GM12873 (cell line): ENCODE measurements at regions not wholly inside any gene's neighbourhood (a gene's known extent, or its start where the extent isn't known, plus 50 kb on each side); places are given as distances from the start of the nearest gene placed in this dataset.

Source experiments
- TF ChIP-seq, protein P1 (sequence below): IDR thresholded peaks from 2 replicates; pipeline ENCODE4 v1.5.1; 2012; ENCODE audit warnings: low read depth, mild to moderate bottlenecking, moderate library complexity, low read length, control low read depth; ENCODE audit not compliant: insufficient read depth; ENCODE audit errors: missing control alignments

DNA sequence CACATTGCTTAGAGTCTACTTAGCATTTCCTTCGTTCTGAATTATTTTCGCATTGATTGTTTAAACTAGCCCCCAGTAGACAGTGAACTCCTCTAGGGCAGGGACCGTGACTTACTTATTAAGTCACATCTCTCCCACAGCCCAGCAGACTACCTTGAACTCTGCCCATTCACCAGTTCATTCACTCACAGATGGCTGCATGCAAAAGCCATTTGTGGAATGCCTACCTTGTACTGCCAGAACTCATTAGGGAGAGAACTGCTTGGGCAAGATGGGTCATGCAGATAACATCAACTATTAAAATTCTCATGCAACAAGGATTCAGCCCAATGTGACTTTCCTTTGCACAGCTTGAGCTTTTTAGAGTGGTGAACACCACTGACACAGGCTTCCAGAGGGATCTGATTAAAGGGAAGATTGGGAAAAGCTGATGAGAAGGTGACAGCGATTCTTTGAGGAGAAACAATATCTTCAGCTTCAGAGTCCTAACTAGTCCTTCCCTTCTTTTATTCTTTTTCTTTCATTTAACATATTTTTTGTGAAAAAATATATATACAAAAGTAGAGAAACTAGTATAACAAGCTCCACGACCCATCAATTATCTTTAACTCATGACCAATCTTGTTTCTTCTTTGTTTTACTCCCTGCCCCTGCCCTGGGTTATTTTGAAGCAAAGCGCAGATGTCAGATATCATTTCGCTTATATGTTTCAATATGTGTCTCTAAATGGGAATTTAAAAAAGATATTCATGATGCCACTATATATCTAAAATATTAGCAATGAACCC is 273.9 kb downstream of the CDC5L start:
- TF ChIP-seq, protein P1, sequence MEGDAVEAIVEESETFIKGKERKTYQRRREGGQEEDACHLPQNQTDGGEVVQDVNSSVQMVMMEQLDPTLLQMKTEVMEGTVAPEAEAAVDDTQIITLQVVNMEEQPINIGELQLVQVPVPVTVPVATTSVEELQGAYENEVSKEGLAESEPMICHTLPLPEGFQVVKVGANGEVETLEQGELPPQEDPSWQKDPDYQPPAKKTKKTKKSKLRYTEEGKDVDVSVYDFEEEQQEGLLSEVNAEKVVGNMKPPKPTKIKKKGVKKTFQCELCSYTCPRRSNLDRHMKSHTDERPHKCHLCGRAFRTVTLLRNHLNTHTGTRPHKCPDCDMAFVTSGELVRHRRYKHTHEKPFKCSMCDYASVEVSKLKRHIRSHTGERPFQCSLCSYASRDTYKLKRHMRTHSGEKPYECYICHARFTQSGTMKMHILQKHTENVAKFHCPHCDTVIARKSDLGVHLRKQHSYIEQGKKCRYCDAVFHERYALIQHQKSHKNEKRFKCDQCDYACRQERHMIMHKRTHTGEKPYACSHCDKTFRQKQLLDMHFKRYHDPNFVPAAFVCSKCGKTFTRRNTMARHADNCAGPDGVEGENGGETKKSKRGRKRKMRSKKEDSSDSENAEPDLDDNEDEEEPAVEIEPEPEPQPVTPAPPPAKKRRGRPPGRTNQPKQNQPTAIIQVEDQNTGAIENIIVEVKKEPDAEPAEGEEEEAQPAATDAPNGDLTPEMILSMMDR, result no peak

DNA sequence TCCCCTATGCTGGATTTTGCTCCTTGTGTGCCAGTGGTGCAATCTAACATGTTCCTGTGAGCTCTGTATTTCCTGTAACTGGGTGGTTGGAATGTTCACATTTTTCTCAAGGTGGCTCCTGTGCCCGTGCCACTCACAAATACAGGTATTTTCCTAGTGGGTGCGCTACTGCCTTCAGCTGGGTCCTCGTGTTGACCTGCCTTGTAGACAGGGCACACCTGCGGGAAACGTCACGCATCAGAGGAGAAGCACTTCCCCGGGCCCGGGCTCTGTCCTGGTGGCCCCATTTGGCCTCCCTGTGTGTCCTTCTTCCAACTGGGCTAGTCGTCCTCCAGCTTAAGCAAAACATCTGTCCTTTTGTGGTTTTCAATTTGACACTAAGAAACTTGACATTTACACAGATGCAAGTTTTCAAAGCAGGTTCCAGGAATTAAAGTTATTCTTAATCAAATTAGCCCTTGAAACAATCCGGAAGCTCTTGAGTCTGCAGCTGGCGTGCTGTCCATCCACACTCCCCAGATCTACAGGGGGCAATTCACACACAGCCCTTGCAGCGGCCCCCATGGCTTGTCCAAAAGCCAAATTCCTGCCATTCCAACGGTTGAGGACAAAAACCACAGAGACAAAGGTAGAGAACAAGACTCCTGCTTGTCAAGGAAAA is 275.1 kb downstream of the CDC5L start:
- TF ChIP-seq, protein P1, result no peak

DNA sequence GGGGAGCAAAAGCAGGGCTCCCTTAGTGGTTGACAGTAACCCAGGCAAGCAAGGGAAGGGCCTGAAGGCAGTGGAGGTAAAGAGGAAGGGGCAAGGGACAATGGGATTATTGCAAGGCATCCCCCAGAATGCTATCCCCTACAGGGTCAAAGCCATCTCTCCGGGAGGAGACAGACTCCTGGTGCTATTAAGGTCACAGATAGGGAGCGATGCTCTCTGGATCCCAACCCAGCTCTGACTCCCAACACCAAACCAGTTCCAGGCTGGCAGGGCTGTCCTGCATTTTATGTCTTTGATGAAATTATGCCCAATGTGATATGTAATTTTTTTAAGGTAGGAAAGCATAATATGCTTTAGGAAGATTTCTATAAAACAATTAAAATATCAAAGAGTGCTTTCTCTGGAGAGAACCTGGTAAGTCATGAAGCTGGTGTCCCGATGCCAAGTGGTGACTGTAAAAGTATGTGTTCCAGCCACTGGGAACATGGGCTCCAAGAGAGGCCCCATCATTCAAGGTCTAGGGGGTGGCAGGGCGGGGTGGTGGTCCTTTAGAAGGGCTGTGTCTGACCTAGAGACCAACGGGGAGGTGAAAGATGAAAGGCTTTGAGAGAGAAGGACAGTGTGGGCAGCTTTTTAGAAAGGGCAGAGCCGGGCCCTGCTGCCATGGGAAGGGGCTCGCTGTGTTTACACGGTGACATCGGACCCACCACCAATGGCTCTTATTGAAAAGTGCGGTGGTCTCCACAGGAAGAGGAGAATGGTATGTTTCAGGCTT is 276.5 kb downstream of the CDC5L start:
- TF ChIP-seq, protein P1, result no peak

DNA sequence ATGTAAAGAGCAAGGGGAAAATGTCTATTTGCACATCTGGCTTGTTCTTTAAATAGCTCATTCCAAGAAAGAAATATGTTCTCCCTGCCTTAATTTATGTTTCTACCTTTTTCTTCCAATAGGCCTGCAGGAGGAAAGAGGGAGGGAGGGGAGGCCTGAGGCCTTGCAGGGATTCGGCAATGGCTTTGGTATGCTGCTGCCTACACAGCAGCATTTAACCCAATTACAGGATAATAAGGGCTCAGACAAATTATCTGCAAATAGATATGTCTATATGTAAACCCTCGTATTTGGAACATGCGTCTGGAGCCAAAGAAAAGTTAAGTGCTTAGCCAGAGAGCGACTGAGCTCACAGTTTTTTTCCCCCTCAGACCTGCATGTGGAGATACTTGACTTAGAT is 277.2 kb downstream of the CDC5L start:
- TF ChIP-seq, protein P1, result no peak

DNA sequence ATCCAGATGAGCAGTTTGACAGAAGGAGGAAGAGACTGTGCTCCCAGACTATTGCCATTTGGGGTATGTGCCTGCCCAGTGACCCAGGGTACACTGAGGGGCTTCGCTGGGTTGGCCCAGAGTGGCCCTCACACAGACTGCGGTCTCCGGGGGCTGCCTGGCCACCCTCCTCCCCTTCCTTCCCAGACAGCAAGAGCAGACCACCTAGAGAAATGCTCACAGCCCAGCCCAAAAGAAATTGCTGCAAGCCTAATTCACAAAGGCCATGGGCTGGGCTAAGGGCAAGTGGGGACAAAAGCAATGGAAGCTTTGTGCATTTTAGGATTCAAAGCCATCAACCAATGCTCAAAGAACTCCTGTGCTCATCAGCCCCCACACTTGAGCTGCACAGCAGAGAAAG is 277.6 kb downstream of the CDC5L start:
- TF ChIP-seq, protein P1, result no peak

DNA sequence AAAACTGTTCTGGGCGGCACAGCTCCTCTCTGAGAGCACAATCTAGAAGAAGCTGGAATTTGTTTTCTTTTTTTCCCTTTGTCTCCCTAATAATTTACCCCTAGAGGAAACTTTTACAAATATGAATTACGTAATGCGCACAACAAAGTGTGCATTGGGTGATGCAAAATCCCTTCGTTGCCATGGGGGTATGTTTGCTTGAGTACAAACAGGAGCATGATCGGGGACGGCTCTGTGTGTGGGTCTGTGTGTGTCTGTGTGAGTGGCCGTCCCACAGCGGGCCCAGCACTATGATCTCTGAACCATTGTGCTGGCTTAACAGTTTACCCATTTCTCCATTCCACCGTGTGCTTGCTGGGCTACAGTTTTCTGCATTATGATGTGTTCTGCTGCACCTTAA is 278.2 kb downstream of the CDC5L start:
- TF ChIP-seq, protein P1, result no peak

DNA sequence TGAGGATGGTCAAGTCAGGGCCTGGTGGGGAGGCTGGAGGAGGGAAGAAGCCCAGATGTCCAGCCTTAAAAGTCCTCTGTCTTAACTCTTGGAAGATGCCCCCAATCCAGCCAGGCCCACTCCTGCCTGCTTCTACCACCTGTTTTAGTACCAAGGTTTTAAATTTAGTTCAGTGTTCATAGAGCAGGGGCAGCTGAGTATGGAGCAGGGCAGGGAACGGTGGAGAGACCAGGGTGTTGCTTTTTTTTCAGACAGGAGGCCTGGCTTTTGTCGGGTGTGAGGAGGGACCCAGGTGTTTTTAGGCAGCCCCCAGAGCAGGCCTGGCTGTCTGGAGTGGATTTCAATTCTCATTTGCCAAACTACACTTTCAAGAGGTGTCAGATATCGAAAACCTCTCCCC is 278.8 kb downstream of the CDC5L start:
- TF ChIP-seq, protein P1, result no peak
